BLaER1 treated with 17β-estradiol and CSF1 and Interleukin-3, amounts not matched to agents 10 nM and 100 nM (cell line): ENCODE measurements at regions not wholly inside any gene's neighbourhood (a gene's known extent, or its start where the extent isn't known, plus 50 kb on each side); places are given as distances from the start of the nearest gene placed in this dataset.

Source experiments
- H3K27ac ChIP-seq, 11 experiments: shearing (Covaris generic); formaldehyde crosslinking; 2 replicates each; pipeline ENCODE4 v1.8.1; 2022
- H3K27me3 ChIP-seq, 11 experiments: shearing (Covaris generic); formaldehyde crosslinking; 2 replicates each; pipeline ENCODE4 v1.8.1; 2022
- H3K36me3 ChIP-seq, 11 experiments: shearing (Covaris generic); formaldehyde crosslinking; 2 replicates each; pipeline ENCODE4 v1.8.1; 2022
- H3K4me1 ChIP-seq, 10 experiments: shearing (Covaris generic); formaldehyde crosslinking; 2 replicates each; pipeline ENCODE4 v1.8.1; 2022
- H3K4me2 ChIP-seq, 11 experiments: shearing (Covaris generic); formaldehyde crosslinking; 2 replicates each; pipeline ENCODE4 v1.8.1; 2022
- H3K4me3 ChIP-seq, 10 experiments: shearing (Covaris generic); formaldehyde crosslinking; 2 replicates each; pipeline ENCODE4 v1.8.1; 2022
- H3K9ac ChIP-seq, 11 experiments: shearing (Covaris generic); formaldehyde crosslinking; 2 replicates each; pipeline ENCODE4 v1.8.1; 2022
- H3K9me3 ChIP-seq, 11 experiments: shearing (Covaris generic); formaldehyde crosslinking; replicated peaks in 1 of 11; 2 replicates each; pipeline ENCODE4 v1.8.1; 2022
- H4K20me1 ChIP-seq, 11 experiments: shearing (Covaris generic); formaldehyde crosslinking; 2 replicates each; pipeline ENCODE4 v1.8.1; 2022
- Cebpa-rat ChIP-seq, 11 experiments: shearing (Covaris generic); IDR thresholded peaks; 2 replicates each; pipeline ENCODE4 v1.8.1; 2022

DNA sequence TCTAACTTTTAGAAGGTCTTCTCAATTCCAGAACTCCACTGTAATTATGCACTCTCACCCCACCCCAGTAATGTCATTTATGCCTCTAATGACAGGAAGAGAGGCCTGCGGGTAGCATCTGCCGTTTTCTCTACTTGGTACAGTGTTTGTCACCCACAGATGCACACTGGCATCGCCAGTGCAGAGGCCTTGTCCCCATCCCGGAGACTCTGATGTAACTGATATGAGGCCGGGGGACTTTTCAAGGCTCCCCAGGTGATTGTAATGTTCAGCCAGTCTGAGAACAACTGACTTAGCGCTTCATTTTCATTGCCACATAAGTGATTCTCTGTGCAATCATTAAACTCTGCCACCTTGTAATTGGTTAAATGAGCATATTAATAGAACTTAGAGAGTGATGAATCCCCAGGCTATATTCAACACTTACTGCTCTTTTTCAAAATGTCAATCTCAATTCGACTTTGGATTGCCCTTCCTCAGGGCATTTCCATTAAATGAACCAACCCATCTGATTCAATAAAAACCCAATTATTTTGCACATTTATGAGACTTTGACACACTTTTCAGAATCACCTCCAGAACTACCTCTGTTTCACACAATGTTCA, 113.2 kb downstream of the HERPUD2 start:
- no peaks in the 10 kb centered on the region for H3K36me3 ChIP-seq
- H3K27me3 ChIP-seq, result no peaks in the 10 kb centered on the region
- no peak for TF ChIP-seq Cebpa-rat (IDR thresholded peaks at IDR 0.05)
- H3K9me3 ChIP-seq, result no peaks in the 10 kb centered on the region; a peak in 1 of 22 replicates
- no peaks in the 10 kb centered on the region for H4K20me1 ChIP-seq
- no peak overlapping the region for H3K9ac ChIP-seq
- no peak overlapping the region for H3K27ac ChIP-seq
- no peak overlapping the region for H3K4me3 ChIP-seq
- H3K4me2 ChIP-seq, result no peak overlapping the region
- H3K4me1 ChIP-seq, result 0 out of 20 replicates have a peak, but pooled peaks cover 0 to under 1% (median 0%) of the 10 kb centered on the region in 10 experiments

DNA sequence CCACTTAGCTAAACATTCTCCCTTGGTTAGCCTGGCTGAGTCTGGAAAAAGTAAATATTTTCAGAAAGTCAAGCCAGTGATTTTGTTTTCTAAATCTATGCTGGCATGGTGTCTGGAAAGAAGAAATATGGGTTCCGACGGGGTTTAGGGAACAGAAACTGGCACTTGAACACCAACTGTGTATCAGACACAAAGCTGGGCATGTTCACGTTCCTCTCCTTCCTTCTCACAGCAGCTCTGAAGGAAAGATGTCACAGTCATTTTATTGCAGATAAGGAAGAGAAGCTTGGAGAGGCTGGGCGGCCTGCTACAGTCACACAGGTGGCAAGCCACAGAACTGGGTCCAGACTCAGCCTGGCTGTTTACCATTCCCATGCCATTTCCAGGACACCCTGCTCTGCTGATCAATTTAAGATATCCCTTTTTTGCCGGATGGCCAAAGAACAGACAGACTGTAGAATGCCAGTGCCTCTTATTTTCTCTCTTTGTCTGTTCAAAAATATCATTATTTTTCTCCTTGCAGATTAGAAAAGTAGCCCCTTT, 118.8 kb downstream of the HERPUD2 start:
- TF ChIP-seq Cebpa-rat (IDR thresholded peaks at IDR 0.05), result no peak
- Histone ChIP-seq H3K27me3 (peaks cover 0 to 11% (median 0%) of the 10 kb centered on the region in 11 experiments; a peak in 3 of 22 replicates), H3K9me3 (no peaks in the 10 kb centered on the region; a peak in 1 of 22 replicates), H3K27ac (no peak overlapping the region), H4K20me1 (peaks cover 0 to 4% (median 0%) of the 10 kb centered on the region in 11 experiments; a peak in 1 of 22 replicates), H3K36me3 (no peaks in the 10 kb centered on the region), H3K9ac (no peak overlapping the region), H3K4me3 (no peak overlapping the region), H3K4me1 (peaks cover 0 to 26% (median 11%) of the 10 kb centered on the region in 10 experiments; a peak in 13 of 20 replicates), H3K4me2 (peak overlapping the region in 4 of 11 experiments; percentile 1 to 59 (median 42); a peak in 6 of 22 replicates)

DNA sequence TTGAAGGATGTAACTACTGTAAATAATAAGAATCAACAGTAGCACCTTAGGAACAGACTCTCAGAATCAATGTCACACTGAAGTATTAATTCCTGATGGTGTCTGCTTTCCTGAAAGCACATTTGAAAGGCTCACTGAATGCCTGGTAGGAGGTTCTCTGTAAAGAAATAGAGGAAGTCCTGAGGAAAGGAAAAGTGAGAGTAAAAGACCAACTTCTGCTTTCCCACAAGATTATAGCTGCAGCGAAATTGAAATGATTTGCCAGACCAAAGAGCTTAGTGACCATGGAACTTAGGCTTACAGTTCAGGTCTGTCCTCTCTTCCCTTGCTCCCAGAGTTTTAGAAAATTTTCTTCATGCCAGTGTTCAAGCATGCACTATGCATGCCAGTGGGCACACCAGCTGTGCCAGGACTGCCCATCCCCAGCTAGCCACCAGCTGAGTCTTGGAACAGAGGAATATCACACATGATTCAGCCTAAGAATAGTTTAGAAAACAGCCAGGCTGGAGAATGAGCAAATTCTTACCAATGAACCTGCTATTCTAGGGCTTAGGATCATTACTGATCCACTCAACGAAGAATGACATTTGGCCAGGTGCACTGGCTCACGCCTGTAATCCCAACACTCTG, 123.2 kb downstream of the HERPUD2 start:
- Histone ChIP-seq H3K4me1 (peaks cover 0 to 34% (median 16%) of the 10 kb centered on the region in 10 experiments; a peak in 14 of 20 replicates), H3K4me3 (no peak overlapping the region), H3K9ac (no peak overlapping the region), H3K9me3 (peaks cover 0 to 7% (median 0%) of the 10 kb centered on the region in 11 experiments; a peak in 2 of 22 replicates), H3K27ac (no peak overlapping the region), H4K20me1 (peaks cover 0 to 4% (median 0%) of the 10 kb centered on the region in 11 experiments; a peak in 1 of 22 replicates), H3K27me3 (peaks cover 0 to 11% (median 0%) of the 10 kb centered on the region in 11 experiments; a peak in 4 of 22 replicates), H3K4me2 (peak overlapping the region in 7 of 11 experiments; percentile 11 to 82 (median 64); a peak in 10 of 22 replicates), H3K36me3 (no peaks in the 10 kb centered on the region)
- TF ChIP-seq Cebpa-rat (IDR thresholded peaks at IDR 0.05), result no peak

DNA sequence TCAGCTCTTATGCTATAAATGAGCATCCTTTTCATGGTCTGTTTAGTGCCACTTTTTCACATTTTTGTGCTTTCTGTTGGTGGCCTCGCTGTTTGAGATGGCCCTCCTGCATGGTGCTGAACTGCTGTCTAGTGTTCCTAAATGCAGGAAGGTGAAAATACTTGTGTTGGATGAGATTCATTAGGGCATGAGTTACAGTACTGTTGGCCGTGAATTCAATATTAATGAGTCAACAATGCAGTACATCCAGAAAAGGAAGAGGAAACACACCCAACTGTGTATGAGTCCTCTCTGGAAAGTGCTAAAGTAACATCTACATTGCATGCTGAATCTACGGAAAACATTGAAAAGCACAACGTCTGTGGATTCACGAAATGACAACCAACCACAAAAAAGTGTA, 124.0 kb downstream of the HERPUD2 start:
- peak overlapping the region in 7 of 11 experiments; percentile 0 to 79 (median 50); a peak in 9 of 22 replicates for H3K4me2 ChIP-seq
- no peak overlapping the region for H3K27ac ChIP-seq
- H3K27me3 ChIP-seq, result peaks cover 0 to 11% (median 0%) of the 10 kb centered on the region in 11 experiments; a peak in 4 of 22 replicates
- H3K4me1 ChIP-seq, result peaks cover 0 to 27% (median 14%) of the 10 kb centered on the region in 10 experiments; a peak in 14 of 20 replicates
- no peak overlapping the region for H3K9ac ChIP-seq
- H3K36me3 ChIP-seq, result no peaks in the 10 kb centered on the region
- H4K20me1 ChIP-seq, result peaks cover 0 to 4% (median 0%) of the 10 kb centered on the region in 11 experiments; a peak in 1 of 22 replicates
- no peak overlapping the region for H3K4me3 ChIP-seq
- no peak for TF ChIP-seq Cebpa-rat (IDR thresholded peaks at IDR 0.05)
- peaks cover 0 to 7% (median 0%) of the 10 kb centered on the region in 11 experiments; a peak in 2 of 22 replicates for H3K9me3 ChIP-seq

DNA sequence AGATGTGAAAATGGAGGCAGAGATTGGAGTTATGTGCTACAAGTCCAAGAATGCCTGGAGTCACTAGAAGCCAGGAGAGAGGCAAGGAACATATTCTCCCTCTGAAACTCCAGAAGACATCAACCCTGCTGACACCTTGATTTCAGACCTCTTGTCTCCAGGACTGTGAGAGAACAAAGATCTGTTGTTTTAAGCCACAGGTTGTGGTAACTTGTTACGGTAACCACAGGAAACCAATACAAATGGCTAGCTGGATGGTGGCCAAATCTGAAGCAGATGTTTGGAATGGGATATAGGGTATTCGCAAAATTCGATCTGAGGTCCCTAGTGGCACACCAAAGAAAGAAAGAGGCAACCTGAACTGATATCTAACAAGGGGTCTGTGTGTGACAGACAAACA, 129.0 kb downstream of the HERPUD2 start:
- H3K27ac ChIP-seq, result no peak overlapping the region
- H3K4me2 ChIP-seq, result no peak overlapping the region
- TF ChIP-seq Cebpa-rat (IDR thresholded peaks at IDR 0.05), result no peak
- no peaks in the 10 kb centered on the region for H4K20me1 ChIP-seq
- H3K9ac ChIP-seq, result no peak overlapping the region
- H3K27me3 ChIP-seq, result peaks cover 0 to 4% (median 0%) of the 10 kb centered on the region in 11 experiments; a peak in 2 of 22 replicates
- H3K36me3 ChIP-seq, result no peaks in the 10 kb centered on the region
- no peak overlapping the region for H3K4me3 ChIP-seq
- H3K9me3 ChIP-seq, result peaks cover 0 to 20% (median 4%) of the 10 kb centered on the region in 11 experiments; a peak in 6 of 22 replicates
- peaks cover 0 to 7% (median 4%) of the 10 kb centered on the region in 10 experiments; a peak in 10 of 20 replicates for H3K4me1 ChIP-seq

DNA sequence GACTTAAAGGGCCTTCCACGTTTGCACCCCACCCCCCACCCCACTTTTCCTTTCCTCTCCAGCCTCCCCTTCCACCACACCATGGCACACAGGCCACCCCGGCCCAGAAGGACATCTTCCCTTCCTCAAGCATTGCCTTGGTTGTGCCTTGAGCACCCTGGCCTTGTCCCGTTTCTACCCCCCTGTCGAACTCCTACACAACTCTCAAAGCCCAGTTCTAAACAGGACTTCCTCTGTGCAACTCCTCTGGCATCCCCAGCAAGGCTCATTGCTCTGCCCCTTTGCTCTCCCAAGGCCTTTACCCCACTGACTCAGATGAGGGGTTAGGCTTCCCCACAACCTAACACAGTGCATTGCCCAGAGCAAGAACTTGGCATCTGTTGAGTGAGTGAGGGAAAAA, 136.1 kb downstream of the HERPUD2 start:
- no peaks in the 10 kb centered on the region for H3K27me3 ChIP-seq
- H3K9me3 ChIP-seq, result peaks cover 0 to 13% (median 4%) of the 10 kb centered on the region in 11 experiments; a peak in 6 of 22 replicates
- no peaks in the 10 kb centered on the region for H4K20me1 ChIP-seq
- H3K4me1 ChIP-seq, result peaks cover 0 to 15% (median 11%) of the 10 kb centered on the region in 10 experiments; a peak in 14 of 20 replicates
- no peak for TF ChIP-seq Cebpa-rat (IDR thresholded peaks at IDR 0.05)
- H3K4me3 ChIP-seq, result no peak overlapping the region
- H3K27ac ChIP-seq, result no peak overlapping the region
- H3K36me3 ChIP-seq, result no peaks in the 10 kb centered on the region
- no peak overlapping the region for H3K4me2 ChIP-seq
- H3K9ac ChIP-seq, result no peak overlapping the region

DNA sequence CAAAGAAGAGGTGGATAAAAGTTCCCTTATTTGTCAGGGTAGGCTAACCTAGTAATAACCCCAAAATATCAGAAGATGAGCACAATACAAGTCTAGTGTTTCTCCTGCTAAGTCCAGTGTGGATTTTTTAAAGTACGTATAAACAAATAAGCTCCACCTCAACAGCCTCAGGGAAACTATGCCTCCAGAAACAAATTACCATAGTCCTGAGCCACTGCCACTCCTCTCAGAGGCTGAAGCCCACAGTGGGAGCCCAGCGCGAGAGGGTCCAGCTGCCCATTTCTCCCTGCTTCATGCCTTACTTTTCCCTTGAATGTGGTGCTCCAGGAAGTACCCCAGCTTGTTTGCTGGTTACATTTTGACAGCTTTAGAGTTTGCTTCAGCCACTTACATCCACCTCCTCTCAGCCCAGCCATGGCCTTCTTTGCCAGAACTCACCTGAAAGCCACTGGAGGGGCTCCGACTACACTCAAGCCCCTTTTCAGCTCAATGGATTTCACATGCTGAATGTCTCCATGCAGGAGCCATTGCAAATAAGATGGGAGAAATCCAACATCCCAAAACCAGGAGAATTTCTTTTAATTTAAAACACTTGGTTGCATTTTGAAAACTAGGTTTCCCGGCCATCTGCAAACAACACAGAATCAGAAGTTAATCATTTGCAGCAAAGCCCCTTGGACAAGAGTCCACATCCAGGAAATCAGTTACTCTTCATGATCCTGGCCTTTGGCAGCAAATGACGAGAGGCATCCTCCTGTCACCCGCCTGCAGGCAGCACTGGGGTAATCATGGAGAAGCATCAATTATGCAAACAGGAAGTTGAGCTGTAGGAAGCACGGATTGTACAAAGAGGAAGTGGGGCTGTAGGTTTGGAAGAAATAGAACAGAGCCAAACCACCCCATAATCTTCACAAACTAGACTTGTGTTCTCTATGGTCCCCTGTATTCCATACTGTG, 138.1 kb downstream of the HERPUD2 start:
- no peaks in the 10 kb centered on the region for H3K27me3 ChIP-seq
- no peak overlapping the region for H3K4me3 ChIP-seq
- H3K27ac ChIP-seq, result peak overlapping the region in 3 of 11 experiments; percentile 28 to 52 (median 45); a peak in 4 of 22 replicates
- H3K9ac ChIP-seq, result no peak overlapping the region
- H3K4me1 ChIP-seq, result peaks cover 0 to 21% (median 11%) of the 10 kb centered on the region in 10 experiments; a peak in 14 of 20 replicates
- peak overlapping the region in 9 of 11 experiments; percentile 19 to 66 (median 53); a peak in 16 of 22 replicates for H3K4me2 ChIP-seq
- H3K9me3 ChIP-seq, result 0 out of 22 replicates have a peak, but pooled peaks cover 0 to 7% (median 0%) of the 10 kb centered on the region in 11 experiments
- no peaks in the 10 kb centered on the region for H3K36me3 ChIP-seq
- no peaks in the 10 kb centered on the region for H4K20me1 ChIP-seq
- no peak for TF ChIP-seq Cebpa-rat (IDR thresholded peaks at IDR 0.05)

DNA sequence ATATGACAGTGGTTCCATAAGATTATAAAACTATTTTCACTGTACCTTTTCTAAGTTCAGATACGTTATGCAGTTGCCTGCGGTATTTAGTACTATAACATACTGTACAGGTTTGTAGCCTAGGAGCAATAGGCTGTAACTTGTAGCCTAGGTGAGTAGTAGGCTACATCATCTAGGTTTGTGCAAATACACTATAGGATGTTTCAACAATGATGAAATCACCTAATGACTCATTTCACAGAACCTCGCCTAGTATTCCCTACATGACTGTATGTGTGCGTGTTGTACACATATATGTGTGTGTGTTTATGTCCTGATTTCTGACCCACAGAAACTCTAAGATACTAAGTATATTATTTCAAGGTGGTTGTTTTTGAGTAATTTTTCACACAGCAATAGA, 139.0 kb downstream of the HERPUD2 start:
- TF ChIP-seq Cebpa-rat (IDR thresholded peaks at IDR 0.05), result no peak
- H3K9me3 ChIP-seq, result 0 out of 22 replicates have a peak, but pooled peaks cover 0 to 7% (median 0%) of the 10 kb centered on the region in 11 experiments

More for the DNA sequence above, 139.0 kb downstream of the HERPUD2 start:
- Histone ChIP-seq H3K4me1 (peaks cover 0 to 21% (median 11%) of the 10 kb centered on the region in 10 experiments; a peak in 14 of 20 replicates), H3K27ac (no peak overlapping the region), H3K9ac (no peak overlapping the region), H3K27me3 (no peaks in the 10 kb centered on the region), H3K4me3 (no peak overlapping the region), H4K20me1 (no peaks in the 10 kb centered on the region), H3K36me3 (no peaks in the 10 kb centered on the region), H3K4me2 (no peak overlapping the region)
